GM21723 (cell line): ENCODE measurements at regions not wholly inside any gene's neighbourhood (a gene's known extent, or its start where the extent isn't known, plus 50 kb on each side); places are given as distances from the start of the nearest gene placed in this dataset.
"Not testable (repeated sequence)": the region's sequence is repeated elsewhere in the genome, so short reads cannot be mapped to it uniquely, and the experiment has no call there.

Experiments
- ATAC-seq: cut with Tn5 transposase; IDR thresholded peaks from one replicate; pipeline ENCODE4 v1.9.1; 2021; ENCODE audit warnings: mild to moderate bottlenecking, moderate library complexity; ENCODE audit not compliant: unreplicated experiment

DNA sequence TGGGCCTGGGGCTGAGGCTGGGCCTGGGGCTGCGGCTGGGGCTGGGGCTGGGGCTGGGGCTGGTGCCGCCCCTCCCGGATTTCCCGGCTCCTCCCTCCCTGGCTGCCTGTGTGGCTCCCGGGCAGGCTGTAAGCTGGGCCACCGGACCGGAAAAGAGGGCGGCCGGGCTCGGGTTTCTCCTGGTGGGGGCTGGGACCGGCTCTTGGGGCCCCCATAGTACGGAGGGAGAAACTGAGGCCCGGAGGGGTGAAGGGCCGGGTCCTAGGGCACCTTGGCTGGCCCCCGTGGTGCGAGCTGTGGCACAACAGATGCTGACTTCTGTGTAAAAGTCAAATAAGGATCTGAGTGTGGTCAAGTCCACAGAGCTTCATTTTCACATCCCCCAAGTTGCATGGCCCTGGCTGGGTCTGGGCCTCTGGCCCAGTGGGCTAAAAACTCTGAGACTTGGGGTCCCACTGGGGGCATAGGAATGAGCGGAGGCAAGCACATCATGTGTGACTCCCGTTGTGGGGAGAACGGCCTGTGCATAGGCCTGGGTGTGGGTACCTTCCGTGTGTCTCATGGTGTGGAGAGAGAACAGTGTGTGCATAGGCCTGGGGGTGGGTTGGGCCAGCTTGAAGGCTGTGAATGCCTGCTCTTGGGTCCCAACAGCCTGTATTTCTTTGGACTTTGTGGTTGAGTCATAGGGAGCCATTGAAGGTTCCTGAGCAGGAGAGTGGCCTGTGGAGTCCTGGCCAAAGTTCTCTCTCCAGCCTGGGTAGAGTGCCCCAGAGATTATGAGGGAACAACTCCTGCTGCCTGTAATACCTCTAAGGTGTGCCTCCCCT, 123.9 kb upstream of the CIBAR2 start:
- ATAC-seq = peak; percentile 51

DNA sequence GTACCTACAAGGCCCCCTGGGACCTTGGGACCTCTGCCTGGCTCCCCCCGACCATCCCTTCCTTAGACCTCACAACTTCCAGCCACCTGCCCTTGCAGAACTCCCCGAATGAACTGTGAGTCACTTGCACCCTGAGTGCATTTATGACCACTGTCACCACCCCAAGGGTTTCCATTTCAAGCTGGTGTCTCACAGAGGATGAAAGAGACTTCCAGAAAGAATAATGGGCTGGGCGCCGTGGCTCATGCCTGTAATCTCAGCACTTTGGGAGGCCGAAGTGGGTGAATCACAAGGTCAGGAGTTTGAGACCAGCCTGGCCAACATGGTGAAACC, 124.5 kb upstream of the CIBAR2 start:
- ATAC-seq = no peak

DNA sequence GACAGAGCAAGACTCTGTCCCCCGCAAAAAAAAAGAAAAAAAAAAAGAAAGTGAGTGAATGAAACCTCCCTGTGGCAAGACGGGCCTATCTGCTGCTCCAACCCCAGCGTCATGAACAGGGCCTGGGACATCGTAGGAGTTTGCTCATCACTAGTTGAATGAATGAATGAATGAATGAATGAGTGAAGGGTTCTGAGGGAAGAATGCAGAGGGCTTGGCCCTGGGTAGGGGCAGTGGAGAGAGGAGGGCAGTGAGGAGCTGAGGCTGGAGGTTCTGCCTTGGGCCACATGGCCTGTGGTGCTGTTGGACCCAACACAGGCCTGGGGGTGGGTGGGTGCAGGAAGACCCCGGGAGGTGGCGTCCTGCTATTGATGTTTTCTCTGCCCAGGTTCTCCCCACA, 125.5 kb upstream of the CIBAR2 start:
- ATAC-seq = no peak

DNA sequence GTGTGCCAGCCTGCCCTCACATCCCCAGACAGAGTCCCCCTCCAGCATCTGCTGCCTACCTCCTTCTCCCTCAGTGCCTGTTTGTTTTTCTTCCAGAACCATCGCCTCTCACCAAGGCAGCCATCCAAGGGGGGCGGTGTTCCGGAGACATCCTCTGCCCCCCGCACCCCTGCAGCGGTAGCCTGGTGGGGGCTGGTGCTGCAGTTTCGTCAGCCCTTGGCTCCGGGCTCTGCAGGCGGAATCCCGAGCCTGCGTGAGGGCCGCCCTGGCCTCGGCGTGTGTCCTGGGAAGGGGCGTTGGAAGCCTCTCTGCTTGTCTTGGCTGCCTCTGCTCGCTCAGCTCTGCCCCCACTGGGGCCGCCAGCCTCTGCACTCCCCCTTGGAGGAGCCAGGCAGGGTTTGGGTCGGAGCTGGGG, 126.0 kb upstream of the CIBAR2 start:
- no peak for ATAC-seq

DNA sequence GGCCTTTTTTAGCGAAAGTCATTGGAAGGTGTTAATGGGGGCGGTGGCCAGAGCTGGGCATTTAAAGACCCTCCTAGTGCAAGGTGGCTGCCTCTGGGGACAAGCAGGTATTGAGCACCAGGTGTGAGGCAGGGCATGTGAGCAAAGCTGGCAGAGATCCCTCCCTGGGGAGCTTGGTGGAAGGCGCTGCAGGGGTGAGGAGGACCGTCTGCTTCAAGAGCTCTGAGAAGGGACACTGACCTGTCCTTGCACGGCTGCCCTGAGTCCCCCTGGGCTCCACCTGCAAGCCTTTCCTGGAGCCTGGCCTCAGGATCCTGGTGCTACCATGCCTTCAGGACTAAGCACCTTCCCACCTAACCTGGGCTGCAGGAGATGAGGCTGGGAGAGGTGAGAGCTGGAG, 127.0 kb upstream of the CIBAR2 start:
- no peak for ATAC-seq

DNA sequence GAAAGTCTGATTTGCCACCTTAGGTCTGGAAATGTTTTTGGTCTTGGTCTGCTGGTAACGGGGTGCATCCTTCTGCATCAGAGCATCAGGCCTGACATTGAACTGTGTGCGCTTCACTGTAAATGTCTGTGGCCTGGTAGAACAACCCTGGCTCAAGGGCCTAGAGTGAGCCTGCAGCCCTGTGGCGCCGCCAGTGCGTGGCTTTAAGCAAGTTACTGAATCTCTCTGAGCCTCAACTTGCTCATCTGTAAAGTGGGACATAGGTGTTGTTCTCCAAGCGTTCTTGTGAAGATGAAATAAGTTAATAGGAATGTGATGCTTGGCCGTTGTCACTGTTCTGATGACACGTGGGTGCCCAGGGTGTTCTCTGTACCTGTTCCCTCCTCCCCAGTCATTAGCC, 127.6 kb upstream of the CIBAR2 start:
- ATAC-seq = no peak

DNA sequence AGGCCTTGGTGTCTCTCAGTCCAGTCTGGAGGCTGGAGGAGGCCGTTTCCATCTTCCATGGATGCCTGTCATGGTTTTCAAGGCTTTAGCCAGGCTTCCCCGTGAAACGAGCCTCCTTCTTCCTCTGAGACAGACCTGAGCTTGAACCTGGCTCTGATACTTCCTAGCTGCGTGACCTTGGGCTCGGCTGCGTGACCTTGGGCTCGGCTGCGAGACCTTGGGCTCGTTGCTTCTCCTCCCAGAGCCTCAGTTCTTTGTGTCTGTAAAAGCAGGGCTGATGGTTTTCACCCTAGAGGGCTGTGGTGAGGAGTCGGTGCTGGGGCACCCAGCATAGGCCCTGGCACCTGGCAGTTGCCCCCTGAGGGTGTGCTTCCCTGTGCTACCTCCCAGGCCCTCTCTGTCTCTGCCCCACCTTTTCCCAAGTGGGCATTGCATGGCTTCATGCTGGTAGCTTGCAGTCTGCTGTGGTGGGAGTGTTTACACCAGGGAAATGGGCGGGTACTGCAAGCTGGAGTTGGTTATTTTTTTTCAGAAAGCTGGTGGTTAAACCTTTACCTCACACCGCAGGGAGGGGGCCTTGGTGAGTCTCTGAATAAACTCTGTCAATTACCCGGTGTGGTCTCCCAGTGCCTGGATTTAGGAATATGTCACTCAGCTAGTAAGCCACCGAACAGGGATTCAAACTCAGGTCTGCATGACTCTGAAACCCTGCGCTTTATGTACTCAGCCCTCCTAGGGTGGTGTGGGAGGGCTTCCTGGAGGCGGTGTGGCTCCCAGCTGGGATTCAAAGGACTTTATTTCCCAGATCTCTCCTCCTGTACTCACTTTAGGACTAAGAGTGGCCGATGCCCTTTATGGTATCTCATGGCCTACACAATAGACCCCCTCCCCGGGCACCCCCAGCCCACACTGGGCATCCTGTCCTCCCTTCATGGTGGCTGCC, 129.0 kb upstream of the CIBAR2 start:
- no peak for ATAC-seq

DNA sequence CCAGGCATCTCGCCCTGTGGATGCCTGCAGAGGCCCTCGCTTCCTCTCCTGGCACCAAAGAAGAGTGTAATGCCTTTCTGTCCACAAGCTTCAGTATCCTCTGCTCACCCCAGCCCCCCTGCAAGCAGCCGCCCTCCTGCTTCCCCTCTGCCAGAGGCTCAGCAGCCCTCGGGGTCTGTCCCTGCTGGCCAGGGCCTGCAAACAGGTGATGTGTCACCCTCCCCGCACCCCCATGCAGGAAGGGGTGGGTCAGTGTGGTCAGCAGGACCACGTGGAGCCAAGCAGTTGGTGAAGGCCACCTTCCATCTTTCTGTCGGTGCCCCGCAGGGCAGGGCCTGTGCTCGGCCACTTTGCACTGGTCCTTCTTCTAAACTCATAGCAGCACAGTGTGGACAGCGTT, 129.9 kb upstream of the CIBAR2 start:
- ATAC-seq = no peak

DNA sequence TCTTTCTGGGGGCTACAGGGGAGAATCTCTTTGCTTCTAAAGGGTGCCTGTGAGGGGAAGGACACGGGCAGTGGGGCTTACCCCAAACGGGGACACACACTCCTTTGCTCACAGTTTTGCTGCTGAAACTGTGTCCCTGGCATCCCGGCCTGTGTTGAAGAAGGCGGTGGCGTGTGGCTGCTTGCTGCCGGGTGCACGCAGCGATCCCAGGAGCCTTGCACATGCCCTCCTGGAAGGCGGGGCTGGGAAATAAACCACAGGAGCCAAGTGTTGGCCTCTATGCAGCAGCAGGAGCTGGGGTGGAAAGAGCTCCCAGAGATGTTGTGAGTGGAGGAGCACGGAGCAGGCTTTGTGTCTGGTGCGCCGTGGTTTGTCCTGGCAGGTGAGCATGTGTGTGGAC, 131.0 kb upstream of the CIBAR2 start:
- ATAC-seq = no peak

DNA sequence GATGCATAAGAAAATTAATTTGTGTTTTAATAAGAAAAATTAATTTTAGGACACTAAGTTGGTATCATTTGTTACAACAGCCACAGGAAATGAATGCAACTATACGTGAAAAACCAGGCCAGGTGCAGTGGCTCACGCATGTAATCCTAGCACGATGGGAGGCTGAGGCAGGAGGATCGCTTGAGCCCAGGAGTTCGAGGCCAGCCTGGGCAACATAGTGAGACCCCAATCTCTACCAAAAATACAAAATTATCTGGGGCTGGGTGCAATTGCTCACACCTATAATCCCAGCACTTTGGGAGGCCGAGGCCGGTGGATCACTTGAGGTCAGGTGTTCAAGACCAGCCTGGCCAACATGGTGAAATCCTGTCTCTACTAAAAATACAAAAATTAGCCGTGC, 132.2 kb upstream of the CIBAR2 start:
- not testable (repeated sequence) for ATAC-seq

DNA sequence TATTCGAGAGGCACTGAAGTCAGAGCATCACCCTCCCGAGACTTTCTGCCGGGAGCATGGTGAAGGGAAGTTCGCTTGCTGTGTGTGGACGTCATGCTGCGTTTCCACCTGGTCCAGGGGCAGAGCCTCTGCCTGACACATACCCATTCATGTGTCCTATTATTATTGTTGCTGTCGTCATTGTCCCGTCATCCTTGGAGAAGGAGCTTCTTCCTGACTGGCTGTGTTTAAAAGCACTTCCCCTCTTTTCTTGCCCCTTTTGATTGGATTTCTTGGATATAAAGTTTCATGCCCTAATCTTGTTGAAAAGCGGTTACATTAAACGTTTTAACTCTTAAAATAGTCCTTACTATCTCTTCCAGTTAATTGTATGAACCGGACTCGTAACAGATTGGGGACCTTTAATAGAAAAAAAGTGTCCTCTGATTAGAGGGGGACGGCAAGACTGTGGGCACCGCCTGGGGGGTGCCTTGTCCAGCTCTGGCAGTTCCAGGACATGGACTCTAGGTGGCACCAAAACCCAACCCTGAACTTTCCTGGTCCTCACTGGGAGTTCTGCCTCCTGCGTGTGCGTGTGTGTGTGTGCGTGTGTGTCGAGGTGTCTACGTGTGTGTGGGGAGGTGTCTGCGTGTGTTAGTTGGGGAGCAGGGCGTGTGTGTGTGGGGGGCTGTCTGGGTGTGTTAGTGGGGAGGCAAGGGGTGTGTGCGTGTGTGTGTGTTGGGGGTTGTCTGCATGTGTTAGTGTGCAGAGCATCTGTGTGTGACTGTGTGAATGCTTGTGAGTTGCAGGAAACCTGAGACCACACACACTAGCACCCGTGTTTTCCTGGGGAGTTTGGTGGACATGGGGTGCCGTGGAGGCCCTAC, 133.3 kb upstream of the CIBAR2 start:
- no peak for ATAC-seq

DNA sequence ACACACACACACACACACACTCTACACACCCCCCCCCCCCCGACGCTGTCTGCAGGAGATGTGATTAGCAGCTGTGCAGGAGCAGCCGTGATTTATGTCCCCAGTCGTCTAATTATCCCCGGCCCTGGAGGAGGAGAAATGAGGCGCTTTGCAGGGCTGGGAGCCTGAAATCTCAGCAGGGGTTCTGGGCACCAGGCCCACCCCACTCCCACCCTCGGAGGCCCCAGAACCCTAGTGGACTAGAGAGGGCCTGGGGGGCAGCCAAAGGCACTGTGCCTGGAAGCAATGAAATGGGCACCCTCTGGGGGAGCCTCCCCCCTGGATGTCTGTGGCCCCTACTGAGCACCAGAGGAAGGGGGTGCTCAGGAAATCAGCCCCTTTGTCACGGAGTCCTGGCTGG, 134.2 kb upstream of the CIBAR2 start:
- no peak for ATAC-seq

DNA sequence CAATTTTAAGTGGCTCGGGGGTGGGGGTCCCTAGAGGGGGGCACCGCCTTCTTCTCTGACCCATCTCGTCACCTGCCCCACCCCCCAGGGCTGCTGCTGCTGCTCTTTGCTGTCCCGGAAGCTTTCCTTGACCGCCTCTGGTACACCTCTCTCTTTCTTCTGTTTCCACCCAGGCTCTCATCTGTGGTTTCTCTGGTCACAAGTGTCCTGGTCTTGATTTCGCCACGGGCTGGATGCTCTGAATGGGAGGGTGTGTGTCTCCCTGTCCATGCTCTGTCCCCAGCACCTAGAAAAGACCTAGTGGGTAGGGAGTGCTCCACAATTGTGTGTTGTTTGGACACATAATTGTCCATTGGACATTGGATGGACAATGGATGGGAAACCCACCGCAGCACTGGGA, 134.7 kb upstream of the CIBAR2 start:
- no peak for ATAC-seq

DNA sequence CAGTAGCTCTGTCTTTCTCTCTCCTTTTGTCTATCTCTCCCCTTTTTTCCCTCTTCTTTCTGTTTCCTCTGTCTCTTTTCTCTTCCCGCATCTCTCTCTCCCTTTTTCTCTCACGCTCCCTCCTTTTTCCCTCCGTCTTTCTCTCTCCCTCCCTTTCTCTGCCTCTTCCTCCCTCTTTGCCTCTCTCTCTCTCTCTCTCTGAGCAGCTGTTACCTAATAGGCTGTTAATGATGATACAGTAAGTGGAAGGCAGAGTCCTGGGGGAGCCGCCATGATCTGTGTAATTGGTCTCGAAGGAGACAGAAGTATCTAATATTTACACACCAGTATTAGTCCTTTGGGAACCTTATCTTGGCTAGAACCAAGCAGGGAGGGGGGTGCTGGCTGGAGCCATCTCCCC, 136.1 kb upstream of the CIBAR2 start:
- no peak for ATAC-seq

DNA sequence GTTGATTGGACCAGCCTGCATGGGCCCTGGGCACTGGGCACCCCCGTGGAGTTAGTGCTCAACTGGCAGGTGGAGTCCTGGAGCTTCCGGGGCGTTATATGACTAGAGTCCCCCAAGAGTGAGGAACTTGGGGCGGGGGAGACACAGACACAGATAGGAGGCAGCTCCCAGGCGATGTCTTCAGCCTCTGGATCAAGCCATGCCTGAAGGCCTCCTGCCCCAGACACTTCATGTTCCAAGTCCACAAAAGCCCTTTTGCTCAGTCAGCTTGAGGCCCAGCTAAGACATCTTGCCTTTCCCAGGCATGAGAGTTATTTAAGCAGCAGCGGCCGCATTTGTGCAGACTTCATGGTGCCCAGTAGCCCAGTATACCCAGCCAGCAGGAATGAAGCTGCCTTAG, 136.6 kb upstream of the CIBAR2 start:
- no peak for ATAC-seq

DNA sequence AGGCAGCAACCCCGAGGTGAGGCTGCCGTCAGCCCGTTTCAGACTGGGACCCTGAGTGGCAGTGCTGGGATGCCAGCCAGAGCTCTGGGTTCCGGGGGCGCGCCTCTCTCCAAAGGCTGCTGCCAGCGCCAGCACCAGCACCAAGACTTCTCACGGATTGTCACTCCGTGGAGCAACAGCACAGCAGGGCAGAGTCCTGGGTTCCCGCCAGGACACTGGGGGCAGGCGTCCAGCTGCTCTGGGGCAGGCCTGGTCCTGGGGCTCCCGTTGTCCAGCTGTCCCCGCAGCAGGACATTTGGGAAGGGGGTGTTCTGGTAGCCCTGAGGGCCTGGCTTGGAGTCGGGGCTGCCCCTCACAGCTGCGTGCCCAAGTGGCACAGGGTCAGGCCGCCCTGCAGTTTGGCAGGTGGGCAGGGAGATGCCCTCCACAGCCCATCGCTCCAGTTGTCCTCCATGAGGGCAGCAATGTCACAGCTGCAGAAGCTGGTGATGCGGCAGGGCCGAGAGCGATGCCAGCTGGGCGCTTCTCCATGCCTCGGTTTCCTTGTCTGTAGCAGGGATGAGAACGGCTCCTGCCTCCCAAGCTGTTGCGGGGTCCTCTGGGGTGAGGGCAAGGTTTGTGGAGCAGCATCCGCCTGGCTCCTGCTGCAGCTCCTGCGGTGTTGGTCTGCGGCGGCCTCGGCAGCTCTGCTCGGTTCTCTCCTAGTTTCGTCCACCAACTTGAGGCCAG, 137.3 kb upstream of the CIBAR2 start:
- no peak for ATAC-seq

DNA sequence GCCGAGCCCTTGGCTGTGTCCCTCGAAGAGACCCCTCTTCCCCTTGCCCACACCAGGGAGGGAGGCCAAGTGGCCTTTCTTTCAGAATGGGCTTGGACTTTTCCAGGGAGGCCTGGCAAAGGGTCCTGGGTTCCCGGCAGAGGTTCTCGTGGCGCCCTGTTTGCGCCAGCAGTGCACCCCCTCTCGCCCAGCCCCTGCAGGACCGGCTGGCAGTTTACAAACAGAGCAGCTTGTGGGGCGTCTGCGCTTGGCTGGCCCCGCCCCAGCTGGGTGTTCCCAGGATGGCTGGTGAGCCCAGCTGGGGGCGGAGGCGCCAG, 137.8 kb upstream of the CIBAR2 start:
- ATAC-seq = no peak

DNA sequence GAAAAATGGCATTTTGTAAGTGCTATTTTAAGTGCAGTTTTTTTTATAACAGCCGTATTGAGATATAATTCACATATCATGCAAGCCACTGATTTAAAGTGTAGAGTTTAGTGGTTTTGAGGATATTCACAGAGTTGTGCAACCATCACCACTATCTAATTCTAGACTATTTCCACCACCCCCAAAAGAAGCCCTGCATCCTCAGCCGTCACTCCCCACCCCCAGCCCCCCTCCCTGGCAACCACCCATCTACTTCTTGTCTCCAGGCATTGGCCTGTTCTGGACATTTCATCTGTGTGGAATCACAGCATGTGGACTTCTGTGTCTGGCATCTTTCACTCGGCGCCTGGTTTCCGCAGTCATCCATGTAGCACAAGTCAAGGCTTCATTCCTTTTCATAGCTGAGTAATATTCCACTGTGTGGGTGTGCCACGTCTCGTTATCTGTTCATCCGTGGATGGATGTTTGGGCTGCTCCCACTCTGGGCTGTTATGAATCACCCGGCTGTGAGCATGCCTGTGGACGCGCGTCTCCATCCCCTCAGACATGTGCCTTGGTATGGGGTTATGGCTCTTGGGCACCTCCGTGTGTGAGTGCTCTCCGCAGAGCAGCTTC, 138.4 kb upstream of the CIBAR2 start:
- ATAC-seq = no peak

DNA sequence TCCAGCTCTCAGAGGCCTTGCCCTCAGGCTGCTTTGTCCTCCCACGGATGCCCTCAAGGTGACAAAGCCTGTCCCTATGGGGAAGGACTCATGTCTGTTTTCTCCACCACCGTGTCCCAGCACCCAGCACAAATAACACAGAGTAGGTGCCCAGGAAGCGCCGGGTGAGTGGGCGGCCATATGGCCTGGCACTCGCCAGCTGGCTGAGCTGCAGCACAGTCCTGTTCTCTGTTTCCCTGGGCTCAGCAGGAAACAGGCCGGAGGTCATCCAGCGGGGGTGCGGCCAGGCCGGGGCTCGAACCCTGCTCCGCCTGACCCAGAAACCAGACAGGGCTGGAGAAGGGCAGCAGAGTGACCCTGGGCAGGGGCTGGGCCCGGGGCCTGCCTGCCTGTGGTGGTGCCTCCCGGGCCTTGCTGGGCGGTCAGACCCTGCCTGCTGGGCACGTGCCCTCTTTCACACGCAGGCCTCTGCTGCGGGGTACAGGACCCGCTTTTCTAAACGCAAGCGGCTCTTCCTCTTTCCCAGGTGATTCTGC, 139.0 kb upstream of the CIBAR2 start:
- ATAC-seq = no peak

DNA sequence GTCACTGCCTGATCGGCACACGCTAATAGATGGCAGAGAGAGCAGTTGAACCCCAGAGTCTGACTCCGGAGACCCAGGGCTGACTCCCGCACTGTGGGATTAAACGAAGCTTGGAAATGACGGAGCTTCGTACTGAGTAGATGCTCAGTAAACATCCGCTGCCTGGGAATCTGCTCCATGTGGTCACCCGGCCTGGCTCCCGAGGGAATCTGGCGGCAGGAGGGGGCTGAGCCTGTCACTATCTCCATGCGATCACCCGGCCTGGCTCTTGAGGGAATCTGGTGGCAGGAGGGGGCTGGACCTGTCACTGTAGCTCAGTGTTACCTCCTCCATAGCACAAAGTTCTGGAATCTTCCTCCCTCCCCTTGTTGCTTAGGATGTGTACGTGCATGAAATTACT, 139.7 kb upstream of the CIBAR2 start:
- no peak for ATAC-seq
